ENCODE measurements at regions not wholly inside any gene's neighbourhood (a gene's known extent, or its start where the extent isn't known, plus 50 kb on each side); places are given as distances from the start of the nearest gene placed in this dataset.

GRCh38 chr7:43040461-43040860, 72.0 kb upstream of the HECW1 start:
- ATAC-seq = no peak
- no peak for TF ChIP-seq ZFP30 (CRISPR knock-in tag; IDR thresholded peaks at IDR 0.05)
- no peak for TF ChIP-seq SNAI2 (CRISPR knock-in tag; IDR thresholded peaks at IDR 0.05)
- TF ChIP-seq OSR1 (CRISPR knock-in tag; IDR thresholded peaks at IDR 0.05) = no peak
- TF ChIP-seq ESRRG (CRISPR knock-in tag; IDR thresholded peaks at IDR 0.05) = no peak

- TF ChIP-seq ARNTL (CRISPR knock-in tag; IDR thresholded peaks at IDR 0.05; ENCODE audit: borderline replicate concordance, low read depth) (no peak), GLIS3 (CRISPR knock-in tag; IDR thresholded peaks at IDR 0.05) (no peak), POU6F1 (CRISPR knock-in tag; IDR thresholded peaks at IDR 0.05; ENCODE audit: borderline replicate concordance, low read depth) (no peak)
- no peak for ATAC-seq
These were observed 71.3 kb upstream of the HECW1 start for GRCh38 chr7:43041105-43041504.

GRCh38 chr7:43041724-43042123, 70.7 kb upstream of the HECW1 start:
- TF ChIP-seq ZC3H10 (CRISPR knock-in tag; IDR thresholded peaks at IDR 0.05) = no peak
- no peak for TF ChIP-seq ISL1 (CRISPR knock-in tag; IDR thresholded peaks at IDR 0.05)
- TF ChIP-seq PATZ1 (CRISPR knock-in tag; IDR thresholded peaks at IDR 0.05; ENCODE audit: borderline replicate concordance) = no peak
- TF ChIP-seq GLIS3 (CRISPR knock-in tag; IDR thresholded peaks at IDR 0.05) = no peak
- ATAC-seq = no peak

- TF ChIP-seq ZC3H10 (CRISPR knock-in tag; IDR thresholded peaks at IDR 0.05) = no peak
- no peak for TF ChIP-seq ZNF565 (CRISPR knock-in tag; conservative IDR thresholded peaks at IDR 0.05; ENCODE audit: low read depth)
- TF ChIP-seq PPARA (CRISPR knock-in tag; IDR thresholded peaks at IDR 0.05; ENCODE audit: borderline replicate concordance) = no peak
- no peak for TF ChIP-seq TOX (CRISPR knock-in tag; IDR thresholded peaks at IDR 0.05; ENCODE audit: borderline replicate concordance)
- TF ChIP-seq POU6F1 (CRISPR knock-in tag; IDR thresholded peaks at IDR 0.05; ENCODE audit: borderline replicate concordance, low read depth) = no peak
- TF ChIP-seq ARNTL (CRISPR knock-in tag; IDR thresholded peaks at IDR 0.05; ENCODE audit: borderline replicate concordance, low read depth) = no peak
- no peak for TF ChIP-seq ZFP30 (CRISPR knock-in tag; IDR thresholded peaks at IDR 0.05)
- no peak for TF ChIP-seq SNAI2 (CRISPR knock-in tag; IDR thresholded peaks at IDR 0.05)
- no peak for TF ChIP-seq CSDC2 (CRISPR knock-in tag; IDR thresholded peaks at IDR 0.05)
- TF ChIP-seq CREB5 (CRISPR knock-in tag; IDR thresholded peaks at IDR 0.05; ENCODE audit: low read depth) = no peak
- TF ChIP-seq PATZ1 (CRISPR knock-in tag; IDR thresholded peaks at IDR 0.05; ENCODE audit: borderline replicate concordance) = no peak
- TF ChIP-seq GLIS3 (CRISPR knock-in tag; IDR thresholded peaks at IDR 0.05) = no peak
- TF ChIP-seq ISL1 (CRISPR knock-in tag; IDR thresholded peaks at IDR 0.05) = no peak
- TF ChIP-seq BACH2 (CRISPR knock-in tag; IDR thresholded peaks at IDR 0.05; ENCODE audit: borderline replicate concordance) = no peak
- TF ChIP-seq ESRRG (CRISPR knock-in tag; IDR thresholded peaks at IDR 0.05) = no peak
- no peak for TF ChIP-seq ZNF8 (CRISPR knock-in tag; IDR thresholded peaks at IDR 0.05)
- no peak for TF ChIP-seq CSRNP3 (CRISPR knock-in tag; IDR thresholded peaks at IDR 0.05)
- no peak for ATAC-seq
These were observed 70.1 kb upstream of the HECW1 start for GRCh38 chr7:43042302-43042701.
